T-helper 1 cell (primary cell): ENCODE measurements at regions not wholly inside any gene's neighbourhood (a gene's known extent, or its start where the extent isn't known, plus 50 kb on each side); places are given as distances from the start of the nearest gene placed in this dataset.
"Not testable (repeated sequence)": the region's sequence is repeated elsewhere in the genome, so short reads cannot be mapped to it uniquely, and the experiment has no call there.

ENCODE experiments used
- DNase-seq, 5 donors: peaks; one replicate each; pipeline ENCODE4 v3.0.0-alpha.2; 2012 to 2020

DNA sequence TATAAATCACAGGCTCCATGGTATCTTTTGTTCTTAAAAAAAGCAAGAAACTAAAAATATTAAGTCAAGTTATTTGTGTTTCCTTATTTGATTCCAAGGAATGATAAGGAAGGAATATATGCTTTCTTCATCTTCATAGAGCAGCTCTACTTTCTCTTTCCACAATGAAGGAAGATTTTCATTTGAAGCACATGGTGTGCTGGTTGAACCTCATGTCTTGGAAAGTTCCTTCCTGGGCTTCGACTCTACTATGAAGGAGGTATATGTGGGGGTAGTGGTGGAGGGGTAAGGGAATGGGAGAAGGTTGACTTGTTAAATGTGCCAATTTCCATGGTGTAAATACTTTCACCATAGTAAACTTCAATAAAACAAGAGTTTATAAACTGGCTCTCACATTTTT lies 698.0 kb downstream of the CETN3 start:
- no peak for DNase-seq

DNA sequence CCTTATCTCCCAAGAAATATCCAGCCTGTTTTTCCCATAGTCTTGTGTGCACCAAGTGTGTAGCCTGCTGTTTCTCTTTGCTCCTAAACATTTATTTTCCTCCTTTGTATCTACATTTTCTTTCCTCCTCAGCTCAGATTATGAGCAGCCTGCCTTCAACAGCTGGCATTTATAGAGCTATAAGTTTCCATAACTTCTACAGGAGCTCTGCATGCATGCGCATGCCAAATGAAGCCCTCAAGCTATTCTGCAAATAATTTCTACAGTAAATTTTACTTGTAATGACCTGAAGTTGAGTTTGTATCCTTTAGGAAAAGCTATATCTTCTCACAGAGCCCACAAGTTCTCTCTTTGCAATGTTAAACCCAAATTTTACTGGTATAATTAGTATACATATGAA lies 699.5 kb downstream of the CETN3 start:
- DNase-seq = no peak

DNA sequence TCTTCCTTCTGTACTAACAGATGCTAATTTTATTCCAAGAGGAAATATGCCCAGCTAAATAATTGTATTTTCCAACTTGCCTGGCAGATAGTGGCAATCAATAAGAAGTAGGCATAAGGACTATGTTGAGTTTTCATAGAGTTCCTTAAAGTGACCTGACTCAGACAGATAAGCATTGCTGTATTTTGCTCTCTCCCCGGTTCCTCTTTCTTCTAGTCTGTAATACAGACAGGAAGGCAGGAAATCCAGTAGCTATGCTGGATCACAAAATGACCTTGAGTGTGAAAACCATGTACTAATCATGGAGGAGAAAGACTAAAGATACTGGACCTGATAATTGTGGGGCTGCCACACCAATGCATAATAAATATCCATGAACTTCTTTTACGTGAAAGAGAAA lies 701.7 kb downstream of the CETN3 start:
- DNase-seq = no peak

DNA sequence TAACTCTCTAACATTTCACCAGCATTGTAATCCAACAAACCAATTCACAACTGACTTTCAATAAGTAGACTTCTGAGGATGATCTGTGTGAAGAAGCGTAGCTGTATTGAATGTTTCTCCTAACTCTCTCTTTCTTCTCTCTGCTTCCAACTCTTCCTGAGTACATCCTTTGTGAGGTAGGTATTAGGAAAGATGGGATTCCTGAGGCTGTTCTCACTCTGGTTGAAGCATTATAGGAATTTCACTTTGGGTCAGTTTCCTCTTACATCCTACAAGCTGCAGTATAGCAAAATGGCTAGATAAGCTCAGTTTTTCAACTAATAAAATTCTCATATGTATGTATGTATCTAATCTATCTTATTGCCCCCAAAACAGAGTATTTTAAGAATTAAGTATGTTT lies 702.8 kb downstream of the CETN3 start:
- no peak for DNase-seq

DNA sequence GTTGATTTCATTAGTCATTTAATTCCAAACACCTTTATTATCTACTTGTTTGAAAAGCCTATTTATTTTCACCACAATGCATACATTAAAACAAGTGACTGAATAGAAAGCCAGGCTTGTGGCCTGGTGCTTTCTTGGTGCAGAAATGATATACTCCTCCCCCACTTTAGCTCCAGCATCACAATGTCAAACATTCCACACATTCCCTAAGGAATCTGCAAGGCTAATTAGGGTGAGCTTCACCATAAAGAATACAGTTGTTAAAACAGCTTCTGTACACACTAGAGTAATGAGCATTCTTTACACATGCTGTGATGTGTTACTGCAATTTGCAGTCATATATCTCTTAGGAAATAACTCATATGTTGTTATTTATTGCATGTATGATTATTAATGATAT lies 705.7 kb downstream of the CETN3 start:
- no peak for DNase-seq

DNA sequence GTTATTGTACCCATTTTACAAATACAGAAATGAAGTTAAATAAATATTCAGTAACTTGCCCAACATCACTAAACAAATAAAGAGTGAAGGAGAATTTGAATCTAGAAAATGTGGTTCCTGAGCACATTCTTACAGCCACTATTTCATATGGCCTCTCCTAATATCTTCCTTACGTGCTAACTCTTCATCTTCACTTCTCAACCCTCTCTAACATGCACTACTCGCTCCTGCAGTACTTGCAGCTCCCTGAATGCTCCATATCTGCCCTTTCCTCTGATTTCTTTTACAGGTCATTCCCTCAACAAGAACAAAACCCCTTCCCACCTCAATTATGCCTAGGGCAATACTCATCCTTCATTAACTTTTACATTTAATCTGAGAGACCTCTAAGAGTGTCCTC lies 711.5 kb downstream of the CETN3 start:
- DNase-seq = no peak

DNA sequence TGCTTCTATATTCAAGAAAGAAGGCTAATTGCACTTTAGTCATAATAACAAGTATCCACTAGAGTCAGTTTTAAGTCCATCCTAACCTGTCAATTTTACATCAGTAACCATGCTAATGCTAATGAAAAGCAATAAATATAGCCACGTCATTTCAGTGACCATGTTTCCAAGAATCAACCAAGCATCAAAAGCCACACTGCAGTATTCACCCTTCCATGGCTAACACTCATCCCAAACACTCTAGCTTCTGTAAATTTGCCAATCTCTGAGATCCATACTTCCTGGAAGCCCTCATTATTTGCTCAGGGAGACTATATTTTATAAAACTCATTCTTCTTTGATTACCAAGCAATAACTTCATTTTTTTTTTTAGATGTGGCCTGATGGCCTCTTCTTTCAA lies 712.0 kb downstream of the CETN3 start:
- no peak for DNase-seq

DNA sequence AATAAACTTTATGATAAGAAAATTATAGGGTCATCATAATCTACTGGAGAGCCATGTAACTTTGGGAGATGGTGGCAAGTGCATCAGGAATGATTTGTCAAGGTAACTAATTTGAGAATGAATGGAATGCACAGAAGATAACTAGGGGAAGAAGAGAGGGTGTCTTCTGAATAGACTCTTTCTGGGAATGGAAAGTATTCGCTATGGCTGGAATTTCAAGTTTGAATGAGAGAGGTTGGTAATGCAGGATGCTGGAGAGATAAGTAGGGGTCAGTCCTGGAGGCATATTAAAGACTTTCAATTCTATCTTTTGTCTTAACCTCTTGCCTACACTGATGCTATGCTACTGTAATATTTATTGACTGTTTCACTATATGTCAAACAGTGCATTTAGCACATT lies 714.2 kb downstream of the CETN3 start:
- no peak for DNase-seq

DNA sequence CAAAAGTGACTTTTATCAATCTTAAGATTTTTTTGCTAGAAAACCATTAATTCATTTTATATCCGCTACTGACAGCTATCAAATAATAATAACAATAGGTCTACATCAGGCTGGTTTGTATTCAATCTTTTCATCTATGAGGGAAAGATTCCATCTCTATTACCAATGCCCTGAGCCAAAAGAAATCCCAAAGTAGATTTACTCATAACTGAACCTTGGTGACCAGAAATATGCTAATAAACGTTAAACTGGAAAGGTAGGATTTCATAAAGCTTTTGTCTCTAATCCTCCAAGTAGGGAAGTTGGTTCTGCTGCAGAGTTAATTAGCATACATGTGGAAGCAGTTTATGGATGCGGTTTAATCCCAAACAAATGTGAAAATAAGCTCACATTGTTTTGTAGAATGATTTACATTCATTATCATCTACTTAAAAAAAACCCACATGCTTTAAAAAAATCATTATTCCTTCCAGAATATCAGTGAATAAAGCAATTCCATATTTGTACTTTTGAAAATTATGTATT lies 715.5 kb downstream of the CETN3 start:
- no peak for DNase-seq

DNA sequence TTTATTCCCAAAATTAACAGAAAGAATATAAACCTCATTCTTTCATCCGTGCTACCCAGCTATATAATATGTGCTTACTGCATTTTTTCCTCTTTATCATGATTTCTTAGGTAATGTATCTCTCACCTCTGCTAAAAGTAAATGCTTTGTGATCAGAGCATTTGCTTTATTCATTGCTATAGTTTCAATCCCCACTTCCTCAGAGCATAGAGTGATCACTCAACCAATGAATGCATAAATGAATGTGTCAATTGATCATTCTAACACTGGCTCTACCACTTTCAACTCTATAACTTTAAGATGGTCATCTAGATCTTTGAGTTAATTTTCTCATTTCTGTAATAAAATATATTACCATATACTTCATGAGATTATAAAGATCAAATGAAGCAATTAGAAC lies 719.2 kb downstream of the CETN3 start:
- no peak for DNase-seq

DNA sequence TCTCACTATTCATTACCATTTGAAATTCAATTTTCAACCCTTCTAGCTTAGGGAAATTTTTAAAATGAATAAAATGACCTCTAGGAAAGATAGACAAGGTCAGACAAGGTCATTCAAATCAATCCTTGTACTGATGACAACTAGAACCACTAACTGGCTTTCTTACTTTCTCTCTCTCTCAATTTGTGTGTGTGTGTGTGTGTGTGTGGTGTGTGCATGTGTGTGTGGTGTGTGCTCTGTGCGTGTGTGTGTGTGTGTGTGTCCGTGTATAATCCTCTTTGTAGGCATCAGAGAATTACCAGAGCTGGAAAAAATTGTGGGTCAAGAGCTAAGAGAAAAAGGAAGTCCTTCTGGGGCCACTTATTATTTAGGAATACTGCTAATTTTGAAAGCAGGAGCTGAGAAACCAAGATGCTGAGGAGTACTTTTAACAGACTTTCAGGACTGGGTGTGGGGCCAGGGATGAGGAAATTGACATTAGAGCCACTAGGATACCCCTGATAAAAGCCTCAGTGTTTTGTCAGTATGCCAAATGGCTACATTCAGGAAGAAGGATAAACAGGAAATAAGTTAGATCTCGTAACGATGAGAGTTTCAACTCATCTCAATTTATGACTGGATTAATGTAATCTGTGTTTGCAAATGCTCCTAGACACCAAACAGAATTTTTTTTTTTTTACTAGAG lies 723.3 kb downstream of the CETN3 start:
- DNase-seq = no peak

DNA sequence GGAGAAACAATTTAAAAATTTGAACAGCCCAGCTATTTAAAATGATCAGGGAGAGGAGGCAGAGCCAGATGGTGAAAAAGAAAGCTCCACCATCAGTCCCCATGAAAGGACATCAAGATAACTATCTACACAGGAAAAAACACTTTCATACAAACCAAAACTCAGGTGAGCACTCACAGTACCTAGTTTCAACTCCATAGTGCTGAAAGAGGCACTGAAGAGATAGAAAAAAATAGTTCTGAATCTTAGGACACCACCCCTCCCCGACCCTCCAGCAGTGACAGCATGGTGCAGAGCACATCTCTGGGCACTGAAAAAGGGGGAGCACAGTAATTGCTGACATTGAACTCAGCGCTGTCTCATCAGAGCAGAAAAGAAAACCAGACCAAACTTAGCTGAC lies 732.9 kb downstream of the CETN3 start:
- DNase-seq = no peak

DNA sequence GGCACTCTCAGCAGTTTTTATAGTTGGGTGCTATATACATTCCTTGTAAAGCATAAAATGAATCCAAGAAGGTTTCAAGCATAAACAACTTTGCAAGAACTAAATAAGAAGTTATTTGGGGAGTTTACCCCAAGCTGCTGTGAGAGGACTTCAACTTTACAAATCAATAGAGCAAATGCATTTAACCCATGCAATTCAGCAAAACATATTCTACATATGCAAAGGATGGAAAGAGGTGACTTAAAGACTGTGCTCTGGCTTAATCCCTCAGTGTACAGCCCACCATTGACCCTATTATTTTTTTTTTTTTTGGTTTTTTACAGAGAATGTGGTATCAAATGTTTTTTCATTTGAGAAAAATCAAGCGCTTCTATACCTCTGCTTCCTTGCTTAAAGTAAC lies 736.5 kb downstream of the CETN3 start:
- DNase-seq = no peak

DNA sequence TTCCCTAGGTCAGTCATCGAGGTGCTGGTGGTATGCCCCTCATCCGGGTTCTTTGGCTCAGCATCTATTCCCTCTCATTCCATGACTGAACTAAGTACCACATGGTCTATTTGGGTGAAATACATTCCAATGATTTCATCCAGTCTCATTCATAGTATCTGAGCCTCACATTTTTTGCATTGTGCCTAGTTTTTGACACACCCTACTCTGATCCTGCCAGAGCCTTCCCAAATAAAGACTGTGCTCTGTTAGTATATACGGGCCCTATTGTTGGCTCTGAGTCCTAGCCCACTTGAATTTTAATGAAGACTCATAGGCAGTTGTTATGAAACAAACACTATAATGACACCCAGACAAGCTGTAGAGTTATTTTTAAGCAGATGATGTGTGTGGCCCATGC lies 740.7 kb downstream of the CETN3 start:
- no peak for DNase-seq

DNA sequence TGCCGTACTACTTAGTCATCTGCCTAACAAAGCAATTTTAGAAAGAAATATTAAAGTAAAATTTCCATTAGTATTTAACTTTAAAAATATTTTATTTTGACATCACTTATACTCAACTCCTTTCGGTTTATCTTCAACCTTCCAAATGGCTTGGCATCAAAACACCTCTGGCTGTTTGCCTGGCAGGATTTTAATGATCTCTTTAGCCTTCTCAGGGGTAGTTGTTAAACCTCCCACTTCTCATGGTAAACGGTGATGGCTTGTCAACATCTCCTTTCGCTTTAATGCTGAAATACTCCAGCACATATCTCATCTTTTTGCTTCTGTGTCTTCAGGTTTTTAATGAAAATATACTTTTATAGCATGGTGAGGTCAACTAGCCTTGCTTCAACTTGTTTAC lies 747.1 kb downstream of the CETN3 start:
- no peak for DNase-seq

DNA sequence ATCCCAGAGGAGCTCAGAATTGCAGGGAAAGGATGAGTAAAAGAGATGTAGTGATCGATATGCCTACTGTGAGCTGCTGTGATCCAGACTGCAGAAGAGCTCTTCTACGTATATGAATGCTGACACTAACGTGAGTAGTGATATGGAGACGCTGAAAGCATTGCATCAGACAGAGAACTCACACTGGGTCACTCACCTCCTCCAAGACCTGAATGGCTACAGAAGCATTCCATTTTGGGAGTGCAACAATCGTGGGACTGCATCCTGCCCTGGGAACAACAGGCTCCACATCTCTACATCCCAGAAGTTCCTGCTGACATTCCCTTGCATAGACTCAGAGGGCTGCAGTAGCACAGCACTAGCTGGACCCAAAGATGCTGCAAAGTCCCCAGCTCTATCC lies 755.9 kb upstream of the MEF2C start:
- no peak for DNase-seq

DNA sequence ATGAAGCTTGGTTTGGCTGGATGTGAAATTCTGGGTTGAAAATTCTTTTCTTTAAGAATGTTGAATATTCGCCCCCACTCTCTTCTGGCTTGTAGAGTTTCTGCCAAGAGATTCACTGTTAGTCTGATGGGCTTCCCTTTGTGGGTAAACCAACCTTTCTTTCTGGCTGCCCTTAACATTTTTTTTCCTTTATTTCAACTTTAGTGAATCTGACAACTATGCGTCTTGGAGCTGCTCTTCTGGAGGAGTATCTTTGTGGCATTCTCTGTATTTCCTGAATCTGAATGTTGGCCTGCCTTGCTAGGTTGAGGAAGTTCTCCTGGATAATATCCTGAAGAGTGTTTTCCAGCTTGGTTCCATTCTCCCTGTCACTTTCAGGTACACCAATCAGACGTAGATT lies 751.2 kb upstream of the MEF2C start:
- not testable (repeated sequence) for DNase-seq

DNA sequence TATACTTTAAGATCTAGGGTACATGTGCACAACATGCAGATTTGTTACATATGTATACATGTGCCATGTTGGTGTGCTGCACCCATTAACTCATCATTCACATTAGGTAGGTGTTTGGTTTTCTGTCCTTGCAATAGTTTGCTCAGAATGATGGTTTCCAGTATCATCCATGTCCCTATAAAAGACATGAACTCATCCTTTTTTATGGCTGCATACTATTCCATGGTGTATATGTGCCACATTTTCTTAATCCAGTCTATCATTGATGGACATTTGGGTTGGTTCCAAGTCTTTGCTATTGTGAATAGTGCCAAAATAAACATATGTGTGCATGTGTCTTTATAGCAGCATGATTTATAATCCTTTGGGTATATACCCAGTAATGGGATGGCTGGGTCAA lies 747.1 kb upstream of the MEF2C start:
- DNase-seq = not testable (repeated sequence)

DNA sequence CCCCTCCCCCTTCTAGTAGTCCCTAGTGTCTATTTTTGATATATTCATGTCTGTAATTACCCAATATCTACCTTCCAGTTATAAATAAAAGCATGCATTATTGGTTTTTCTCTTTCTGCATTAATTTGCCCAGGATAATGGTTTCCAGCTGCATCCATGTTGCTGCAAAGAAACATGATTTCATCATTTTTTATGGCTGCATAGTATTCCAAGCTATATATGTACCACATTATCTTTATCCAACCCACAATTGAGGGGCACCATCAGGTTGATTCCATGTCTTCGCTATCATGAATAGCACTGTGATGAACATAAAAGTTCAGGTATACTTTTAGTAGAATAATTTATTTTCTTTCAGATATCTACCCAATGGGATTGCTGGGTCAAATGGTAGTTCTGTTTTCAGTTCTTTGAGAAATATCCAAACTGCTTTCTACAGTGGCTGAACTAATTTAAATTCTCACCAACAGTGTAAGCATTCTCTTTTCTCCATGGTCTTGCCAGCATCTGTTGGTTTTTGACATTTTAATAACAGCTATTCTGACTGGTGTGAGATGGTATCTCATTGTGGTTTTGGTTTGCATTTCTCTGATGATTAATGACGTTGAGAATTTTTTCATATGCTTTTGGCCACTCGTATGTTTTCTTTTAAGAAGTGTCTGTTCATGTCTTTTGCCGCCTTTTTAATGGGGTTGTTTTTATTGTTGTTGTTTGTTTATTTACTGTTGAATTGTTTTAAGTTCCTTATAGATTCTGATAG lies 746.1 kb upstream of the MEF2C start:
- no peak for DNase-seq

DNA sequence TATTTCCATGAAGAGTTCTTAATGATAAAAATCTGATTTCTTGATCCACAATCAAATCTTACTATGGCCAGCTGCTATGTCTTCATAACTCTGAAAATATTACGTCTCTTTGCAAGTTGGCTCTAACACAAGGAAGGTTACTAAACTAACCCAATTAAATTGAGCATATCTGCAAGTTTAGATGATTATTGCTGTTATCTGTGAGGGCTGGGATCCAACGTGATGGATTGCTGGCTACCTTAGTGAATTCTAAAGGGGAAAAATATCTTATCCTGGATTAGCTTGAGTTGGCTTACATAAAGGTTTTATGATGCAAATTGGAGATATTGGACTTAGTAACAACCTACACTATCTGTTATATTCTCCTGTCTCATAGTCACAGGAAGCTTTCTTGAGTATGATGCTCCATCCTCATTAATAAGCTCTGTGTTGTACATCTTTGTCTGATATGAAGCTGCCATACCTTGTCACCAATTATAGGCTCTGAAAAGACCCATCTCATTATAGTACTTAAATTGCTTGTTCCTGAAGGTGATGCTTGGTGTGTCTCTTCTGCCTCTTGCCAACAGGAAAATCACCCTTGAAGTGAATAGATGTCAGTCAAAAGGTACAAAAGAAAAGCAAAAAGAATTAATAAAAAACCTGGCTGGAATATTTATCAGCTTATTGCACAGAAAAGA lies 733.0 kb upstream of the MEF2C start:
- no peak for DNase-seq

DNA sequence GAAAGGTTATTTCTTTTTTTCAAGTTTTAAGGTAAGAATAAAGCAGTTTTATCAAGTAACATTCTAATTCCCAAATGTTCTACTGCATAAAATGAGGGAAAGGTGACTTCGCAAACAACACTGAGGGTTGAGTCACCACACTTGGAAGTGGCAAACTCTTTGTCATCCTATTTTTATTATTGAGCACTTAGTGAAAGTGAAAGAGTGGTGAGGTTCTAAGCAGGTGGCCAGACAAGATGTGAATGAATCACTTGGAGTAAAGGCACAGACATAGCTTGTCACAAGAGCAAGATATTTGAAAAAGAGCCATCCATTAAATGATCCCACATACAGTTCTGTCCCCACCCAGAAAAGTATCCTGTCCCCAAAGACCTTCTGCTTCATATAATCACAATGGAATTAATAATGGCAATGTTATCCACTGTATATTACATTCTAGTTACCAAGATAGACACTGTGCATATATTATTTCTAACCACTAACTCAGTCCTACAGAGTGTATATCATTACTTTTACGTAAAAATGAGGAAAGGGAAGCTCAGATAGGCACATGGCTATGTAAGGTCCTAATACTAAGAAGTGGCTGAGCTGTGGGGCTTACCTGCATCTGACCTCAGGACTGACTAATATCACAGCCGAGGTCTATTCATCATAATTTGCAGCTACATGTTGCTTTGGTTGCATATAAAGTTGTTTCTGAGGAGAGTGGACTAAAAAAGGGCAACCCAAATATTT lies 730.4 kb upstream of the MEF2C start:
- DNase-seq = no peak

DNA sequence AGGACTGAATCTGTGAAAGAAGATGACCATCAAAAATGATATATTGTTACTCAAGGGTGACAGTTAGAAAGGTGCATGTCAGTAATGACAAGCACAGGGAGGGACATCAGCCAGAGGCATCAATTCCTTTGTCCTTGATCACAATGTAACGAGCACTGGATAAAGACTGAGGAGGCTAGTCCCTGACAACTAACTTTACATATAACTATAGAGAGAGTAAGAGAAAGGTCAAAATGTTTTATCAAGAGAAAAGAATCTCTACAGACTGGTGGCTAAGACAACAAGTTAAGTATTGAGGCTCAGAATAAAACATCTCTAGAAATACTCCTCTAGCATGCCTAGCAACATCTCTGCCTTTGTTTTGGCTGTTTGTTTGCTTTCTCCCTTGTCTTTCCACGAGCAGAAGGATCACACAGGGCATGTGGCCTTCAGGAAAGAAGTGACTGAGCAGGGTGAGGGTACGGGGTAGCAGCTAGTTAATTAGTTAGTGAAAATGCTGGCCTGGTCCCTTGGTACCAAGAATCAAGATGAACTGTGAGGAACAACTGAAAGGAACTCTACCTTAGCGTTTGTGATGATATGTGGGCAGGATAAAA lies 724.1 kb upstream of the MEF2C start:
- no peak for DNase-seq

DNA sequence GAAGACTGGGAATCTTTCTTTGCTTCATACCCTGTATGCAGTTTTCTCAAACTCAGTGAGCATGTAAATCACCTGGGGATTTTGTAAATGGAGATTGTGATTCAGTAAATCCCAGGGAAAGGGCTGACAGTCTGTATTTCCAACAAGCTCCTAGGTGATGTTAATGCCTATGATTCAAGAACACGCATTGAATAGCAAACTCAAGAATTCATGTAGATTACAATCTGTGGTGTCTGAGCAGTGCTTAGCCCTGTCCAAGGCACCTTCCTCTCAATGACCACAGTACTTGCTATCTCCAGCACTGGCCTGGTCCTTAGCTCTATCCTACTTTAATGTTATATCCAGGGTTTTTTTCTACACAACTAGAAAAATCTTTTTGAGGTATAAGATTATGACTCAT lies 721.4 kb upstream of the MEF2C start:
- no peak for DNase-seq
